Hepatocyte (in vitro differentiated cells): ENCODE measurements at regions not wholly inside any gene's neighbourhood (a gene's known extent, or its start where the extent isn't known, plus 50 kb on each side); places are given as distances from the start of the nearest gene placed in this dataset.

Experiments used
- DNase-seq: peaks from one replicate; pipeline ENCODE4 v3.0.0-alpha.2; 2016; ENCODE audit warnings: low spot score
- H2AFZ ChIP-seq: fragments of 200-600 bp; sonication (generic); 2 replicates; pipeline ENCODE4 v1.6.0; 2016; ENCODE audit warnings: antibody characterized with exemption, mild to moderate bottlenecking
- H3K27ac ChIP-seq: fragments of 200-600 bp; sonication (generic); 2 replicates; pipeline ENCODE4 v1.5.1; 2016; ENCODE audit warnings: mild to moderate bottlenecking
- H3K27me3 ChIP-seq: fragments of 200-600 bp; sonication (generic); 2 replicates; pipeline ENCODE4 v1.6.1; 2016
- H3K36me3 ChIP-seq: fragments of 200-600 bp; sonication (generic); replicated peaks from 2 replicates; pipeline ENCODE4 v1.5.1; 2016; ENCODE audit warnings: low read depth; ENCODE audit not compliant: insufficient read depth
- H3K4me1 ChIP-seq: fragments of 200-600 bp; sonication (generic); 2 replicates; pipeline ENCODE4 v1.5.1; 2016; ENCODE audit warnings: mild to moderate bottlenecking, moderate library complexity; ENCODE audit not compliant: insufficient read depth
- H3K4me2 ChIP-seq: fragments of 200-600 bp; sonication (generic); 2 replicates; pipeline ENCODE4 v1.6.0; 2016
- H3K4me3 ChIP-seq: fragments of 200-600 bp; sonication (generic); 2 replicates; pipeline ENCODE4 v1.5.1; 2016; ENCODE audit warnings: mild to moderate bottlenecking
- H3K79me2 ChIP-seq: fragments of 200-600 bp; sonication (generic); 2 replicates; pipeline ENCODE4 v1.6.0; 2017; ENCODE audit warnings: mild to moderate bottlenecking
- H3K9me2 ChIP-seq: fragments of 200-600 bp; sonication (generic); replicated peaks from 2 replicates; pipeline ENCODE4 v1.6.0; 2017; ENCODE audit warnings: mild to moderate bottlenecking; ENCODE audit not compliant: insufficient read depth
- H3K9me3 ChIP-seq: fragments of 200-600 bp; sonication (generic); 2 replicates; pipeline ENCODE4 v1.5.1; 2016; ENCODE audit warnings: low read depth, mild to moderate bottlenecking
- H4K20me1 ChIP-seq: fragments of 200-600 bp; sonication (generic); 2 replicates; pipeline ENCODE4 v1.6.0; 2016; ENCODE audit warnings: mild to moderate bottlenecking; ENCODE audit not compliant: insufficient read depth, poor library complexity, severe bottlenecking
- EZH2 ChIP-seq: fragments of 200-600 bp; sonication (generic); IDR thresholded peaks from 2 replicates; pipeline ENCODE4 v1.6.1; 2016; ENCODE audit warnings: antibody characterized with exemption, mild to moderate bottlenecking, borderline replicate concordance
- EZH2phosphoT487 ChIP-seq: fragments of 200-600 bp; sonication (generic); IDR thresholded peaks from one replicate; pipeline ENCODE4 v1.6.1; 2018; ENCODE audit warnings: antibody characterized with exemption, mild to moderate bottlenecking, low read depth, moderate library complexity; ENCODE audit not compliant: unreplicated experiment, severe bottlenecking
- WGBS: methylation state at CpG from one replicate; pipeline ENCODE4 v1.1.6; 2016; ENCODE audit warnings: low lambda C conversion rate; ENCODE audit errors: missing lambda C conversion rate; 5-methylcytosine and 5-hydroxymethylcytosine counted together
- TF ChIP-seq, protein P1 (sequence below): fragments of 200-600 bp; sonication (generic); IDR thresholded peaks from 2 replicates; pipeline ENCODE4 v1.5.1; 2016; ENCODE audit warnings: antibody characterized with exemption, mild to moderate bottlenecking; ENCODE audit not compliant: poor library complexity

GRCh38 chr10:130567011-130567410, 430.8 kb downstream of the GLRX3 start:
- TF ChIP-seq EZH2phosphoT487 (no peak), EZH2 (no peak)
- TF ChIP-seq, protein P1, sequence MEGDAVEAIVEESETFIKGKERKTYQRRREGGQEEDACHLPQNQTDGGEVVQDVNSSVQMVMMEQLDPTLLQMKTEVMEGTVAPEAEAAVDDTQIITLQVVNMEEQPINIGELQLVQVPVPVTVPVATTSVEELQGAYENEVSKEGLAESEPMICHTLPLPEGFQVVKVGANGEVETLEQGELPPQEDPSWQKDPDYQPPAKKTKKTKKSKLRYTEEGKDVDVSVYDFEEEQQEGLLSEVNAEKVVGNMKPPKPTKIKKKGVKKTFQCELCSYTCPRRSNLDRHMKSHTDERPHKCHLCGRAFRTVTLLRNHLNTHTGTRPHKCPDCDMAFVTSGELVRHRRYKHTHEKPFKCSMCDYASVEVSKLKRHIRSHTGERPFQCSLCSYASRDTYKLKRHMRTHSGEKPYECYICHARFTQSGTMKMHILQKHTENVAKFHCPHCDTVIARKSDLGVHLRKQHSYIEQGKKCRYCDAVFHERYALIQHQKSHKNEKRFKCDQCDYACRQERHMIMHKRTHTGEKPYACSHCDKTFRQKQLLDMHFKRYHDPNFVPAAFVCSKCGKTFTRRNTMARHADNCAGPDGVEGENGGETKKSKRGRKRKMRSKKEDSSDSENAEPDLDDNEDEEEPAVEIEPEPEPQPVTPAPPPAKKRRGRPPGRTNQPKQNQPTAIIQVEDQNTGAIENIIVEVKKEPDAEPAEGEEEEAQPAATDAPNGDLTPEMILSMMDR, result no peak
- Histone ChIP-seq H3K4me1 (no peaks in the 10 kb centered on the region), H3K4me3 (no peak overlapping the region), H3K9me2 (no peaks in the 10 kb centered on the region), H3K36me3 (no peaks in the 10 kb centered on the region), H2AFZ (no peak overlapping the region), H4K20me1 (no peaks in the 10 kb centered on the region), H3K27ac (no peak overlapping the region), H3K4me2 (no peak overlapping the region), H3K27me3 (no peaks in the 10 kb centered on the region), H3K9me3 (no peaks in the 10 kb centered on the region), H3K79me2 (no peaks in the 10 kb centered on the region)
- WGBS, result 91% methylated on average over 12 of the region's 12 CpGs
- DNase-seq, result no peak

DNA sequence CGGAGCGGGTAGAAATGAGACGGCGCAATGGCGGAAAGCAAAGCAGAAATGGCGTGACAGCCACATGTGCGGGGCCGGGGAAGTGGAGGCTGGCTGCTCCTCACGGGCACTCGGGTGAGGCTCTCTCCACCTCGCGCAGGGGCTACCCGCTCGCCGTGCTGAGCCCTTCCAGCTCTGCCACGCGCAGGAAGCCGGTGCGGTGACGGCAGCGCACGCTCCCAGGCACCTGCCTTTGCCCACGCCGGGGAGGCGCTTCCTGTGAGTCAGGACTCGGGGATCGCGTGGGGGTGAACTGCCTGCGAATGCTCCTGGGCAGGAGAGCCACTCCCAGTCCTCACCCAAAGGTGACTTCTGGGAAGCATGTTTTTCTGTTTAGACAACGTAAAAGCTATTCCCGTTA, 431.2 kb downstream of the GLRX3 start:
- Histone ChIP-seq H4K20me1 (no peaks in the 10 kb centered on the region), H3K27ac (no peak overlapping the region), H3K9me3 (no peaks in the 10 kb centered on the region), H3K79me2 (no peaks in the 10 kb centered on the region), H3K36me3 (no peaks in the 10 kb centered on the region), H3K4me2 (no peak overlapping the region), H2AFZ (no peak overlapping the region), H3K4me3 (no peak overlapping the region), H3K9me2 (no peaks in the 10 kb centered on the region), H3K27me3 (no peaks in the 10 kb centered on the region), H3K4me1 (no peaks in the 10 kb centered on the region)
- no peak for TF ChIP-seq EZH2phosphoT487
- TF ChIP-seq, protein P1, result no peak
- TF ChIP-seq EZH2, result no peak
- no peak for DNase-seq
- WGBS, result 96% methylated on average over 28 of the region's 31 CpGs

DNA sequence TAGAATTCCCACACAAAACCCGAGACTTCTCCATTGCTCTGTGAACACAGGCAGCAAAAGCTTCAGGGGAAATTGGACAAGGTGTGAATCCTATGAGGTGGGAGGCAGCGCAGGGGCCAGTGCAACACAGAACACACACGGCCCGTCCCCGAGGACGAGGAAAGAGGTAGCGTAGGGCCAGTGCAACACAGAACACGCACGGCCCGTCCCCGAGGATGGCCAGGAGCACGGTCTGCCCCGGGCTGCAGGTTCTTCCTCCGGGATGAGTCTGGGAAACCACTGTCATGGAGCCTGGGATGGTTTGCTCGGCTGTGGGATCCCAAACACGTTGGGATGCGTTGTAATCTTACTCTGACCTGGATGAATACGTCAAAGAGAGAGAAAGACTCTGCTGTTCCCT, 432.1 kb downstream of the GLRX3 start:
- 94% methylated on average over 18 of the region's 18 CpGs for WGBS
- Histone ChIP-seq H3K9me3 (no peaks in the 10 kb centered on the region), H3K36me3 (no peaks in the 10 kb centered on the region), H4K20me1 (no peaks in the 10 kb centered on the region), H3K27ac (no peak overlapping the region), H3K4me3 (no peak overlapping the region), H3K27me3 (peaks cover 4% of the 10 kb centered on the region), H3K79me2 (no peaks in the 10 kb centered on the region), H3K4me1 (no peaks in the 10 kb centered on the region), H3K9me2 (no peaks in the 10 kb centered on the region), H2AFZ (no peak overlapping the region), H3K4me2 (no peak overlapping the region)
- no peak for TF ChIP-seq EZH2phosphoT487
- TF ChIP-seq, protein P1, result no peak
- no peak for TF ChIP-seq EZH2
- no peak for DNase-seq

DNA sequence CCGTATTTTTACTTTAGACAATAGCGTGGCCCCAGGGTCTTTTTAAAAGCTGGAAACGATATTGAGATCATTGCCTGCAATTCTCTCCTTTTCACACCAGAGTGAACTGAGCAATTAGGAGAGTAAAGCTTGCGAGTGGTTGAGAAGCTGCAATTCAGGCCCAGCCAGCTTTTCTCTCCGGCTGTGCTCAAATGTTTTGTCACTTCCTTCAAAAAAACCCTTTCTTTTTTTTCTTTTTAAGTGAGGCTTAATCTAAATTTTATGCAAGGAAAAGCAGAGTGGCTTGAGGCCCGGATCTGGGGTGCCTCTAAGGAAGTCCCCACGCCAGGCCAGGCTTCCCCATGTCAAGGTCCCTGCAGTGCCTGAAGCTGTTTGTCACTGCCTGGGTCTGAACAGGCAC, 433.9 kb downstream of the GLRX3 start:
- Histone ChIP-seq H3K27me3 (peaks cover 6% of the 10 kb centered on the region), H2AFZ (no peak overlapping the region), H4K20me1 (no peaks in the 10 kb centered on the region), H3K9me3 (no peaks in the 10 kb centered on the region), H3K27ac (no peak overlapping the region), H3K79me2 (no peaks in the 10 kb centered on the region), H3K9me2 (no peaks in the 10 kb centered on the region), H3K4me2 (no peak overlapping the region), H3K36me3 (no peaks in the 10 kb centered on the region), H3K4me1 (no peaks in the 10 kb centered on the region), H3K4me3 (no peak overlapping the region)
- TF ChIP-seq EZH2 (no peak), EZH2phosphoT487 (no peak)
- TF ChIP-seq, protein P1, result no peak
- DNase-seq, result no peak
- 77% methylated on average over 7 of the region's 7 CpGs for WGBS
